ENCODE measurements at regions not wholly inside any gene's neighbourhood (a gene's known extent, or its start where the extent isn't known, plus 50 kb on each side); places are given as distances from the start of the nearest gene placed in this dataset.

GRCh38 chr2:36277146-36277808 is 78.3 kb upstream of the CRIM1 start:
- Histone ChIP-seq H3K36me3 (no peaks in the 10 kb centered on the region), H3K27ac (no peak overlapping the region), H3K9me3 (no peaks in the 10 kb centered on the region), H3K4me1 (replicated peaks) (no peaks in the 10 kb centered on the region), H3K27me3 (replicated peaks; ENCODE audit: insufficient read depth) (no peaks in the 10 kb centered on the region), H3K4me3 (no peak overlapping the region)
- intact Hi-C loops (cut with DNase I) = no loop called here
- DNase-seq (ENCODE audit: low spot score) = no peak
- 84% methylated on average over 3 of the region's 3 CpGs for WGBS
- TF ChIP-seq POLR2A (IDR thresholded peaks at IDR 0.05) (no peak), POLR2AphosphoS5 (IDR thresholded peaks at IDR 0.05) (no peak), CTCF (IDR thresholded peaks at IDR 0.05) (no peak)

GRCh38 chr2:36271266-36271665 is 84.3 kb upstream of the CRIM1 start:
- H3K27me3 ChIP-seq (replicated peaks; ENCODE audit: insufficient read depth) = no peaks in the 10 kb centered on the region
- no peak for DNase-seq (ENCODE audit: low spot score)
- 87% methylated on average over 1 of the region's 1 CpG for WGBS
- no peaks in the 10 kb centered on the region for H3K4me1 ChIP-seq (replicated peaks)
- H3K9me3 ChIP-seq = no peaks in the 10 kb centered on the region
- no peak overlapping the region for H3K27ac ChIP-seq
- intact Hi-C loops (cut with DNase I) = no loop called here
- H3K36me3 ChIP-seq = no peaks in the 10 kb centered on the region
- TF ChIP-seq POLR2AphosphoS5 (IDR thresholded peaks at IDR 0.05) (no peak), CTCF (IDR thresholded peaks at IDR 0.05) (no peak), POLR2A (IDR thresholded peaks at IDR 0.05) (no peak)
- H3K4me3 ChIP-seq = no peak overlapping the region

- 54% methylated on average over 5 of the region's 5 CpGs for WGBS
- DNase-seq (ENCODE audit: low spot score) = no peak
- H3K27me3 ChIP-seq (replicated peaks; ENCODE audit: insufficient read depth) = no peaks in the 10 kb centered on the region
- H3K4me1 ChIP-seq (replicated peaks) = no peaks in the 10 kb centered on the region
- TF ChIP-seq POLR2A (IDR thresholded peaks at IDR 0.05) (no peak), POLR2AphosphoS5 (IDR thresholded peaks at IDR 0.05) (no peak), CTCF (IDR thresholded peaks at IDR 0.05) (no peak)
- no peaks in the 10 kb centered on the region for H3K36me3 ChIP-seq
- H3K4me3 ChIP-seq = no peak overlapping the region
- intact Hi-C loops (cut with DNase I) = no loop called here
- H3K9me3 ChIP-seq = no peaks in the 10 kb centered on the region
- H3K27ac ChIP-seq = no peak overlapping the region
Measured at GRCh38 chr2:36270758-36271157, 84.8 kb upstream of the CRIM1 start.

- TF ChIP-seq CTCF (IDR thresholded peaks at IDR 0.05) (no peak), POLR2A (IDR thresholded peaks at IDR 0.05) (no peak), POLR2AphosphoS5 (IDR thresholded peaks at IDR 0.05) (no peak)
- no peaks in the 10 kb centered on the region for H3K36me3 ChIP-seq
- no peaks in the 10 kb centered on the region for H3K27me3 ChIP-seq (replicated peaks; ENCODE audit: insufficient read depth)
- intact Hi-C loops (cut with DNase I) = no loop called here
- no peak overlapping the region for H3K4me3 ChIP-seq
- no peak for DNase-seq (ENCODE audit: low spot score)
- H3K9me3 ChIP-seq = no peaks in the 10 kb centered on the region
- no peaks in the 10 kb centered on the region for H3K4me1 ChIP-seq (replicated peaks)
- whole genome bisulfite sequencing = 83% methylated on average over 1 of the region's 1 CpG
- no peak overlapping the region for H3K27ac ChIP-seq
Measured at GRCh38 chr2:36267194-36267593, 88.4 kb upstream of the CRIM1 start.

GRCh38 chr2:36266536-36267121 is 88.9 kb upstream of the CRIM1 start:
- DNase-seq (ENCODE audit: low spot score) = no peak
- Histone ChIP-seq H3K36me3 (no peaks in the 10 kb centered on the region), H3K4me1 (replicated peaks) (no peaks in the 10 kb centered on the region), H3K27me3 (replicated peaks; ENCODE audit: insufficient read depth) (no peaks in the 10 kb centered on the region), H3K27ac (no peak overlapping the region), H3K4me3 (no peak overlapping the region), H3K9me3 (no peaks in the 10 kb centered on the region)
- whole genome bisulfite sequencing = 100% methylated on average over 2 of the region's 2 CpGs
- TF ChIP-seq POLR2AphosphoS5 (IDR thresholded peaks at IDR 0.05) (no peak), POLR2A (IDR thresholded peaks at IDR 0.05) (no peak), CTCF (IDR thresholded peaks at IDR 0.05) (no peak)
- intact Hi-C loops (cut with DNase I) = no loop called here

All from prostate gland (tissue), 2 donors.